BLaER1 (cell line): ENCODE measurements at regions not wholly inside any gene's neighbourhood (a gene's known extent, or its start where the extent isn't known, plus 50 kb on each side); places are given as distances from the start of the nearest gene placed in this dataset.
"Not testable (repeated sequence)": the region's sequence is repeated elsewhere in the genome, so short reads cannot be mapped to it uniquely, and the experiment has no call there.

Experiments
- H3K27ac ChIP-seq: shearing (Covaris generic); formaldehyde crosslinking; 2 replicates; pipeline ENCODE4 v1.8.1; 2022
- H3K27me3 ChIP-seq: shearing (Covaris generic); formaldehyde crosslinking; 2 replicates; pipeline ENCODE4 v1.8.1; 2022
- H3K36me3 ChIP-seq: shearing (Covaris generic); formaldehyde crosslinking; 2 replicates; pipeline ENCODE4 v1.8.1; 2022
- H3K4me1 ChIP-seq: shearing (Covaris generic); formaldehyde crosslinking; 2 replicates; pipeline ENCODE4 v1.8.1; 2022
- H3K4me2 ChIP-seq: shearing (Covaris generic); formaldehyde crosslinking; 2 replicates; pipeline ENCODE4 v1.8.1; 2022
- H3K4me3 ChIP-seq: shearing (Covaris generic); formaldehyde crosslinking; 2 replicates; pipeline ENCODE4 v1.8.1; 2022
- H3K9ac ChIP-seq: shearing (Covaris generic); formaldehyde crosslinking; 2 replicates; pipeline ENCODE4 v1.8.1; 2022
- H3K9me3 ChIP-seq: shearing (Covaris generic); formaldehyde crosslinking; 2 replicates; pipeline ENCODE4 v1.8.1; 2022
- H4K20me1 ChIP-seq: shearing (Covaris generic); formaldehyde crosslinking; 2 replicates; pipeline ENCODE4 v1.8.1; 2022
- Cebpa-rat ChIP-seq: shearing (Covaris generic); IDR thresholded peaks from 2 replicates; pipeline ENCODE4 v1.8.1; 2022

GRCh38 chr2:62654876-62655359, 50.6 kb upstream of the EHBP1 start:
- Histone ChIP-seq H3K27ac (no peak overlapping the region), H3K4me1 (no peaks in the 10 kb centered on the region), H4K20me1 (no peaks in the 10 kb centered on the region), H3K9me3 (no peaks in the 10 kb centered on the region), H3K4me2 (no peak overlapping the region), H3K27me3 (no peaks in the 10 kb centered on the region), H3K4me3 (no peak overlapping the region), H3K9ac (no peak overlapping the region), H3K36me3 (no peaks in the 10 kb centered on the region)
- no peak for TF ChIP-seq Cebpa-rat

- Histone ChIP-seq H3K9me3 (no peaks in the 10 kb centered on the region), H3K4me3 (no peak overlapping the region), H3K4me2 (no peak overlapping the region), H3K36me3 (no peaks in the 10 kb centered on the region), H3K9ac (no peak overlapping the region), H4K20me1 (no peaks in the 10 kb centered on the region), H3K27ac (no peak overlapping the region), H3K4me1 (no peaks in the 10 kb centered on the region), H3K27me3 (no peaks in the 10 kb centered on the region)
- TF ChIP-seq Cebpa-rat, result no peak
These were observed 51.1 kb upstream of the EHBP1 start for GRCh38 chr2:62654423-62654791.

- Histone ChIP-seq H3K9me3 (no peaks in the 10 kb centered on the region), H3K36me3 (no peaks in the 10 kb centered on the region), H3K4me3 (no peak overlapping the region), H3K4me1 (no peaks in the 10 kb centered on the region), H3K9ac (no peak overlapping the region), H3K27ac (no peak overlapping the region), H3K4me2 (no peak overlapping the region), H4K20me1 (no peaks in the 10 kb centered on the region), H3K27me3 (no peaks in the 10 kb centered on the region)
- no peak for TF ChIP-seq Cebpa-rat
These were observed 51.7 kb upstream of the EHBP1 start for GRCh38 chr2:62653582-62654422.

GRCh38 chr2:62649087-62649486, 56.4 kb upstream of the EHBP1 start:
- H3K9ac ChIP-seq, H3K36me3 ChIP-seq, H3K27me3 ChIP-seq, H3K4me2 ChIP-seq, H3K4me1 ChIP-seq, H3K9me3 ChIP-seq, H3K4me3 ChIP-seq, H4K20me1 ChIP-seq, H3K27ac ChIP-seq: not testable (repeated sequence)

- TF ChIP-seq Cebpa-rat, result no peak
- H4K20me1 ChIP-seq, result no peaks in the 10 kb centered on the region
- H3K4me3 ChIP-seq, result no peak overlapping the region
- H3K36me3 ChIP-seq, result no peaks in the 10 kb centered on the region
- H3K4me2 ChIP-seq, result no peak overlapping the region
- H3K9me3 ChIP-seq, result no peaks in the 10 kb centered on the region
- H3K9ac ChIP-seq, result no peak overlapping the region
- H3K27ac ChIP-seq, result no peak overlapping the region
- H3K4me1 ChIP-seq, result no peaks in the 10 kb centered on the region
- no peaks in the 10 kb centered on the region for H3K27me3 ChIP-seq
These were observed 62.4 kb upstream of the EHBP1 start for GRCh38 chr2:62643100-62643471.

GRCh38 chr2:62642429-62643099, 62.9 kb upstream of the EHBP1 start:
- Histone ChIP-seq H3K4me2 (no peak overlapping the region), H3K36me3 (no peaks in the 10 kb centered on the region)

GRCh38 chr2:62641936-62642335, 63.6 kb upstream of the EHBP1 start:
- Histone ChIP-seq H3K9ac (no peak overlapping the region), H4K20me1 (no peaks in the 10 kb centered on the region), H3K27me3 (no peaks in the 10 kb centered on the region), H3K9me3 (no peaks in the 10 kb centered on the region), H3K4me1 (no peaks in the 10 kb centered on the region), H3K27ac (no peak overlapping the region), H3K4me3 (no peak overlapping the region), H3K4me2 (no peak overlapping the region), H3K36me3 (no peaks in the 10 kb centered on the region)
- no peak for TF ChIP-seq Cebpa-rat

More at GRCh38 chr2:62642429-62643099, 62.9 kb upstream of the EHBP1 start:
- no peaks in the 10 kb centered on the region for H3K27me3 ChIP-seq
- H3K27ac ChIP-seq, result no peak overlapping the region
- no peaks in the 10 kb centered on the region for H4K20me1 ChIP-seq
- H3K9ac ChIP-seq, result no peak overlapping the region
- no peak overlapping the region for H3K4me3 ChIP-seq
- no peaks in the 10 kb centered on the region for H3K4me1 ChIP-seq
- no peak for TF ChIP-seq Cebpa-rat
- no peaks in the 10 kb centered on the region for H3K9me3 ChIP-seq

GRCh38 chr2:62641410-62641843, 64.1 kb upstream of the EHBP1 start:
- Histone ChIP-seq H3K4me3 (no peak overlapping the region), H3K4me1 (no peaks in the 10 kb centered on the region), H3K9ac (no peak overlapping the region), H3K27ac (no peak overlapping the region), H3K4me2 (no peak overlapping the region), H3K36me3 (no peaks in the 10 kb centered on the region), H3K27me3 (no peaks in the 10 kb centered on the region), H3K9me3 (no peaks in the 10 kb centered on the region), H4K20me1 (no peaks in the 10 kb centered on the region)
- TF ChIP-seq Cebpa-rat, result no peak

GRCh38 chr2:62631160-62632085, 74.1 kb upstream of the EHBP1 start:
- no peak overlapping the region for H3K4me2 ChIP-seq
- H3K9me3 ChIP-seq, result peaks cover 23% of the 10 kb centered on the region
- H4K20me1 ChIP-seq, result no peaks in the 10 kb centered on the region
- H3K27ac ChIP-seq, result no peak overlapping the region
- no peak overlapping the region for H3K9ac ChIP-seq
- H3K4me1 ChIP-seq, result no peaks in the 10 kb centered on the region
- H3K36me3 ChIP-seq, result no peaks in the 10 kb centered on the region
- no peak overlapping the region for H3K4me3 ChIP-seq
- H3K27me3 ChIP-seq, result no peaks in the 10 kb centered on the region
- no peak for TF ChIP-seq Cebpa-rat

GRCh38 chr2:62630206-62630605, 75.3 kb upstream of the EHBP1 start:
- not testable (repeated sequence) for H3K4me3 ChIP-seq, H4K20me1 ChIP-seq, H3K27me3 ChIP-seq, H3K4me2 ChIP-seq, H3K27ac ChIP-seq, H3K4me1 ChIP-seq, H3K9ac ChIP-seq, H3K36me3 ChIP-seq
- H3K9me3 ChIP-seq, result peaks cover 23% of the 10 kb centered on the region

- not testable (repeated sequence) for H3K4me1 ChIP-seq, H4K20me1 ChIP-seq, H3K27me3 ChIP-seq, H3K4me2 ChIP-seq, H3K27ac ChIP-seq, H3K9ac ChIP-seq, H3K4me3 ChIP-seq, H3K36me3 ChIP-seq
- peaks cover 23% of the 10 kb centered on the region for H3K9me3 ChIP-seq
These were observed 76.2 kb upstream of the EHBP1 start for GRCh38 chr2:62629310-62629709.
